ENCODE measurements at regions not wholly inside any gene's neighbourhood (a gene's known extent, or its start where the extent isn't known, plus 50 kb on each side); places are given as distances from the start of the nearest gene placed in this dataset.

GRCh38 chr14:61132336-61132735 lies 148.8 kb downstream of the TMEM30B start:
- TF ChIP-seq, protein P1, sequence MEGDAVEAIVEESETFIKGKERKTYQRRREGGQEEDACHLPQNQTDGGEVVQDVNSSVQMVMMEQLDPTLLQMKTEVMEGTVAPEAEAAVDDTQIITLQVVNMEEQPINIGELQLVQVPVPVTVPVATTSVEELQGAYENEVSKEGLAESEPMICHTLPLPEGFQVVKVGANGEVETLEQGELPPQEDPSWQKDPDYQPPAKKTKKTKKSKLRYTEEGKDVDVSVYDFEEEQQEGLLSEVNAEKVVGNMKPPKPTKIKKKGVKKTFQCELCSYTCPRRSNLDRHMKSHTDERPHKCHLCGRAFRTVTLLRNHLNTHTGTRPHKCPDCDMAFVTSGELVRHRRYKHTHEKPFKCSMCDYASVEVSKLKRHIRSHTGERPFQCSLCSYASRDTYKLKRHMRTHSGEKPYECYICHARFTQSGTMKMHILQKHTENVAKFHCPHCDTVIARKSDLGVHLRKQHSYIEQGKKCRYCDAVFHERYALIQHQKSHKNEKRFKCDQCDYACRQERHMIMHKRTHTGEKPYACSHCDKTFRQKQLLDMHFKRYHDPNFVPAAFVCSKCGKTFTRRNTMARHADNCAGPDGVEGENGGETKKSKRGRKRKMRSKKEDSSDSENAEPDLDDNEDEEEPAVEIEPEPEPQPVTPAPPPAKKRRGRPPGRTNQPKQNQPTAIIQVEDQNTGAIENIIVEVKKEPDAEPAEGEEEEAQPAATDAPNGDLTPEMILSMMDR (IDR thresholded peaks at IDR 0.05; ENCODE audit: low read depth, low read length): no peak
- no peak overlapping the region for H3K4me3 ChIP-seq (ENCODE audit: low read depth, low read length)

DNA sequence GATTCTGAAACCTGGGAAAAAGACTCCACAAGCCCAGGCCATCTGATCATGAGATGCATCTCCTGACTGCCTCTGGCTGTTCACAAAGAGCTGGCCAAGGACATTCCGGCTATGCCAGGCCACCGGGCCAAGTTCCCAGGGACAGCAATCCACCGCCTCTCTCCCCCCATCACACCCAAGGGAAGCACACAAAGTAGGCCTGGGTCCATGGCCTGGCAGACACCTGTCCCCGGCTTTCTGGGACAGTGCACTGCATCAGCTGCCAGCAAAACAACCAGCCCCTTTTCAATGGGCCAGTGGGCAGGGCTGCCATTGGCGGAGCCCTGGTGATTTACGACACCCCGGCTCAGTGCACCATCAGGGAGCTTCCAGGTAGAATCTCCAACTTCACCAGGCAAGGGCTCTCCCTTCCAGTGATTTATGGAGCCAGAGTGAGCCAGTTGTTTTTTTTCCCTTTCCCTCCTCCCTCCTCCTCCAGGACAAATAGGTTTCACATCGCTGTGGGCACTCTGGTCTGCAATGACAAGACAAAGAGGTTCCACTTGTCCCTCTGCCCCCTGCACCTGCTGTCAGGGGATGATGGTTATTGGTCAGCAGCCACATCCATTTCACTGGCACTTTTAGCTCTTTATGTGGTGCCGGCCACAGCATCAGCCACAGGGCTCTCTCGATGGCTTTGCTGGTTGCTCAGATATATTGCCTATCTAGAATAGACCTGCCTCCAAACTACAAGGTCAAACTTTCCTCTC lies 149.6 kb downstream of the SLC38A6 start:
- no peak overlapping the region for H3K4me3 ChIP-seq (ENCODE audit: low read depth, low read length)
- TF ChIP-seq, protein P1 (IDR thresholded peaks at IDR 0.05; ENCODE audit: low read depth, low read length): no peak

GRCh38 chr14:61129168-61129745 lies 148.2 kb downstream of the SLC38A6 start:
- TF ChIP-seq, protein P1 (IDR thresholded peaks at IDR 0.05; ENCODE audit: low read depth, low read length): no peak
- no peak overlapping the region for H3K4me3 ChIP-seq (ENCODE audit: low read depth, low read length)

DNA sequence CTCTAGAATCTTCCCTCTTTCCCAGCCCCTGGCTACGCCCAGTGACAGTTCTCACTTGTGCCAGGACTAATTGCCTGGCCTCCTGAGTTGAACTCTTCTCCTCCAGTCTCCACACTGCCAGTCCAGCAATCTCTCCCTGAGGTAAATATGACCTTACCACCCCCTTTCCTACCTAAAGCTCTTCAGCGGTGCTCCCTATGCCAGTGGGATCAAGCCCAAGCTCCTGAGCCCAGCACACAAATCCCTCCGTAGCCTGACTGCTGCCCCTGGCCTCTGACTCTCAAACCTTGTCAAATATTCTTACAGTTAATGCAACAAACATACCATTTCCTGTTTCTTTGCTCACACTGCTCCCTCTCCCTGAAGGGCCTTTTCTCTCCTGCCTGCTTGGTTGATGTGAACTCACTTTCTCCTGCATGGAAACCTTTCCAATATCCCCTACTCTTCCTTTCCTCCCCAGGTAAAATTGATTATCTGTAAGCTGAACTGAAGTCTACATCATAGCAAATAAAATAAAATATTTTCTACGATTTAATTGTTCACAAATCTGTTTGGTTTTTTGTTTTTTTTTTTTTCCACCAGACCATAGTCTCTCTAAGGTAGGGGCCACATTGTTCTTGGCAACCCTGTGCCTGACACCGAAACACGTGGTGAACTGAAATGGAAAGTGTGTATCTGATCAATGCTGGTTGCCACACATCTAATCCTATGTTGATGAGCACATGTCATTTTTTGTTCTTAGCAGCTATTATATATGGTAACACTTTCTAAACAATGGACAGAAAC lies 147.5 kb downstream of the SLC38A6 start:
- H3K4me3 ChIP-seq (ENCODE audit: low read depth, low read length): no peak overlapping the region
- TF ChIP-seq, protein P1 (IDR thresholded peaks at IDR 0.05; ENCODE audit: low read depth, low read length): no peak

GRCh38 chr14:61126603-61127498 lies 145.8 kb downstream of the SLC38A6 start:
- TF ChIP-seq, protein P1 (IDR thresholded peaks at IDR 0.05; ENCODE audit: low read depth, low read length): no peak
- H3K4me3 ChIP-seq (ENCODE audit: low read depth, low read length): no peak overlapping the region

GRCh38 chr14:61125867-61126572 lies 145.0 kb downstream of the SLC38A6 start:
- no peak overlapping the region for H3K4me3 ChIP-seq (ENCODE audit: low read depth, low read length)
- TF ChIP-seq, protein P1 (IDR thresholded peaks at IDR 0.05; ENCODE audit: low read depth, low read length): no peak
